ENCODE measurements at regions not wholly inside any gene's neighbourhood (a gene's known extent, or its start where the extent isn't known, plus 50 kb on each side); places are given as distances from the start of the nearest gene placed in this dataset.

GRCh38 chr20:12554426-12554825 is 454.3 kb upstream of the SPTLC3 start:
- TF ChIP-seq, protein P1, sequence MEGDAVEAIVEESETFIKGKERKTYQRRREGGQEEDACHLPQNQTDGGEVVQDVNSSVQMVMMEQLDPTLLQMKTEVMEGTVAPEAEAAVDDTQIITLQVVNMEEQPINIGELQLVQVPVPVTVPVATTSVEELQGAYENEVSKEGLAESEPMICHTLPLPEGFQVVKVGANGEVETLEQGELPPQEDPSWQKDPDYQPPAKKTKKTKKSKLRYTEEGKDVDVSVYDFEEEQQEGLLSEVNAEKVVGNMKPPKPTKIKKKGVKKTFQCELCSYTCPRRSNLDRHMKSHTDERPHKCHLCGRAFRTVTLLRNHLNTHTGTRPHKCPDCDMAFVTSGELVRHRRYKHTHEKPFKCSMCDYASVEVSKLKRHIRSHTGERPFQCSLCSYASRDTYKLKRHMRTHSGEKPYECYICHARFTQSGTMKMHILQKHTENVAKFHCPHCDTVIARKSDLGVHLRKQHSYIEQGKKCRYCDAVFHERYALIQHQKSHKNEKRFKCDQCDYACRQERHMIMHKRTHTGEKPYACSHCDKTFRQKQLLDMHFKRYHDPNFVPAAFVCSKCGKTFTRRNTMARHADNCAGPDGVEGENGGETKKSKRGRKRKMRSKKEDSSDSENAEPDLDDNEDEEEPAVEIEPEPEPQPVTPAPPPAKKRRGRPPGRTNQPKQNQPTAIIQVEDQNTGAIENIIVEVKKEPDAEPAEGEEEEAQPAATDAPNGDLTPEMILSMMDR (IDR thresholded peaks at IDR 0.05; ENCODE audit: control extremely low read depth in 1 of 3, insufficient read depth in 1 of 3, low read depth in 1 of 3, low read length in 3 of 3), result no peak
- TF ChIP-seq EZH2 (IDR thresholded peaks at IDR 0.05; ENCODE audit: low read depth, low read length, severe bottlenecking), result no peak
- TF ChIP-seq TAF7 (optimal IDR thresholded peaks at IDR 0.05; ENCODE audit: borderline replicate concordance, low read depth, low read length), result no peak
- TF ChIP-seq, protein P2, sequence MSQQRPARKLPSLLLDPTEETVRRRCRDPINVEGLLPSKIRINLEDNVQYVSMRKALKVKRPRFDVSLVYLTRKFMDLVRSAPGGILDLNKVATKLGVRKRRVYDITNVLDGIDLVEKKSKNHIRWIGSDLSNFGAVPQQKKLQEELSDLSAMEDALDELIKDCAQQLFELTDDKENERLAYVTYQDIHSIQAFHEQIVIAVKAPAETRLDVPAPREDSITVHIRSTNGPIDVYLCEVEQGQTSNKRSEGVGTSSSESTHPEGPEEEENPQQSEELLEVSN (IDR thresholded peaks at IDR 0.05), result no peak

All from H1 (cell line).